ENCODE measurements at regions not wholly inside any gene's neighbourhood (a gene's known extent, or its start where the extent isn't known, plus 50 kb on each side); places are given as distances from the start of the nearest gene placed in this dataset.

DNA sequence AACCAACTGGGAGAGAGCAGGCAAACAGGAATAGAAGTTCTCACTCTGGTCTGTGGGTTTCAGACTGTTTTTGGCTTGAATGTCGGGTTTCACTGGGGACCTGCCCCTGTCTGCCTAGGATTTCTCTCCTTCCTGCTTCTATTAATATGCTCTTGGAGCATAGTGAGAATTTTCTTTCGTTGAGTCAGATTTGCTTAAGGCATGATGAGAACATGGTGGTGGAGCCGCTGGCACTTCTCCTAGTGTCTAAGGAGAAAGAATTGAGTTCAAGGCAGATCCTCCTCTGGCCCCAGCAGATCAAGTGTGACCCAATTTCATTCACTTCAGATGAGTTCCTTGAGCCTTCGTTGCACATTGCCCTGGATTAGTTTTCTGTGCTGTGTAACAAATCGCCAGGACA lies 103.9 kb upstream of the HS6ST1 start:
- peak in 1 of 2 donors; percentile 79 for DNase-seq (ENCODE audit: low spot score in 2 of 2)
- Histone ChIP-seq H3K36me3 (no peaks in the 10 kb centered on the region), H3K4me1 (peaks cover 5 to 35% of the 10 kb centered on the region in 2 donors), H3K27ac (peak overlapping the region; percentile 88 to 89), H3K4me3 (peak overlapping the region in 1 of 2 donors; percentile 8), H3K27me3 (no peaks in the 10 kb centered on the region), H3K9me3 (no peaks in the 10 kb centered on the region)
- intact Hi-C loops (cut with DNase I), result loop anchor here (2.0 to 5.0 kb wide), 2 partner anchors 44 to 60 kb away; no protein-coding TSS in a partner anchor
- TF ChIP-seq, protein P1, sequence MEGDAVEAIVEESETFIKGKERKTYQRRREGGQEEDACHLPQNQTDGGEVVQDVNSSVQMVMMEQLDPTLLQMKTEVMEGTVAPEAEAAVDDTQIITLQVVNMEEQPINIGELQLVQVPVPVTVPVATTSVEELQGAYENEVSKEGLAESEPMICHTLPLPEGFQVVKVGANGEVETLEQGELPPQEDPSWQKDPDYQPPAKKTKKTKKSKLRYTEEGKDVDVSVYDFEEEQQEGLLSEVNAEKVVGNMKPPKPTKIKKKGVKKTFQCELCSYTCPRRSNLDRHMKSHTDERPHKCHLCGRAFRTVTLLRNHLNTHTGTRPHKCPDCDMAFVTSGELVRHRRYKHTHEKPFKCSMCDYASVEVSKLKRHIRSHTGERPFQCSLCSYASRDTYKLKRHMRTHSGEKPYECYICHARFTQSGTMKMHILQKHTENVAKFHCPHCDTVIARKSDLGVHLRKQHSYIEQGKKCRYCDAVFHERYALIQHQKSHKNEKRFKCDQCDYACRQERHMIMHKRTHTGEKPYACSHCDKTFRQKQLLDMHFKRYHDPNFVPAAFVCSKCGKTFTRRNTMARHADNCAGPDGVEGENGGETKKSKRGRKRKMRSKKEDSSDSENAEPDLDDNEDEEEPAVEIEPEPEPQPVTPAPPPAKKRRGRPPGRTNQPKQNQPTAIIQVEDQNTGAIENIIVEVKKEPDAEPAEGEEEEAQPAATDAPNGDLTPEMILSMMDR (IDR thresholded peaks at IDR 0.05), result no peak

DNA sequence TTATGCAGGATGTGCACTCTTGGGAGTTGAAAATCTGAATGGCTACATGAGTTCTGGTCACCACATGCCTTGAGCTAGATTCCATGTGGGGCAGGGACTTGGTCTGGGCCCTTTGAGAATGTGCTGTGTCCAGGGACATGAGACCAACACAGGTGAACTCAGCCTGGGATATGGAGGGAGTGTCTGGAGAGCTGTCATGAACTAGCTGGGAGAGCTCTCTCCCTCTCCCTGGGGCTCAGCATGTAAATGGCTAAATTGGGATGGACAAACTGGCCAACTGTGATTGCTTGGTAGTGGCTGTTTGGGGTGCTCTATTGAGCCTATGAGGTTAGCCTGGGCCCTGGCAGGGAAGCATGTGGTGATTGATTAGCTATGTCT lies 105.1 kb upstream of the HS6ST1 start:
- peak in 1 of 2 donors; percentile 40 for DNase-seq (ENCODE audit: low spot score in 2 of 2)
- Histone ChIP-seq H3K36me3 (no peaks in the 10 kb centered on the region), H3K4me1 (peaks cover 5 to 35% of the 10 kb centered on the region in 2 donors), H3K9me3 (no peaks in the 10 kb centered on the region), H3K27ac (peak overlapping the region; percentile 39 to 89), H3K4me3 (no peak overlapping the region), H3K27me3 (no peaks in the 10 kb centered on the region)
- intact Hi-C loops (cut with DNase I), result loop anchor here (2.0 to 5.0 kb wide), 3 partner anchors 43 to 101 kb away; no protein-coding TSS in a partner anchor
- TF ChIP-seq, protein P1 (IDR thresholded peaks at IDR 0.05), result no peak

DNA sequence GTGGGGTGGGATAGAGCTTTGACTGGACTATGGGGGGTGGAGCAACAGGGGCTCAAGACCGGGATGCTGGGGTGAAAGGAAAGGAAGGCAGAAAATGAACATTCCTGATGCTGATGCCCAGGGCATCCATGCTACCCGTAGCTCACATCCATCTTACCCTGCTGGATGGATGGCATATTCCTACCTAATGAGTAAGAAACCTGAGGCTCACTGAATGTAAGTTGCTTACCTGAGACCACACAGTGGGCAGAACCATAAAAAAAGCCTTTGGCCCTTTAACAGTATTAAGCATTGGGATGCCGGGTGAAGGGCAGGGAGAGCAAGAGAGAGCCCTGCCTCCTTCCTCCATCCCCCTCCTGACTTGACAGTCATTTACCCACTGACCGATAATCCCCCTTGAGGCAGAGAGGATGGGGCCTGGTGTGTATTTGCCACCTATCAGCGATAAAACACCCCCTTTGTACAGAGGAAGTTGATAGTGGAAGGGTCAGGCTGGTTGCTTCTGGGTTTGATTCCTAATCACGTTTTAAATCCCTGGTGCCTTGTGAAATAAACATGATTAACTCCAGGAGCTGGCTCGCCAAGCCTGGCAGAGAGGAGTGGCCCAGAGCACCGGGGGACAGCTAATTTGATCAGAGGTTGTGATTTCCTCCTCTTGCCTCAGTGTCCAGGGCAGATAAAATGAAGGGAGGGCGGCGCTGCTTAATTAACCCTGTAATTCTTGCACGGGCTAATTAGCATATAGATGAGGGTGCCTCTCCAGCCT lies 105.9 kb upstream of the HS6ST1 start:
- peak in 1 of 2 donors; percentile 66 for DNase-seq (ENCODE audit: low spot score in 2 of 2)
- Histone ChIP-seq H3K27me3 (no peaks in the 10 kb centered on the region), H3K36me3 (no peaks in the 10 kb centered on the region), H3K4me1 (peaks cover 5 to 35% of the 10 kb centered on the region in 2 donors), H3K27ac (peak overlapping the region; percentile 39 to 89), H3K4me3 (no peak overlapping the region), H3K9me3 (peaks cover 0 to 7% of the 10 kb centered on the region in 2 donors)
- TF ChIP-seq, protein P1 (IDR thresholded peaks at IDR 0.05), result no peak
- intact Hi-C loops (cut with DNase I), result loop anchor here (2.0 to 5.0 kb wide), 2 partner anchors 62 to 102 kb away; no protein-coding TSS in a partner anchor

DNA sequence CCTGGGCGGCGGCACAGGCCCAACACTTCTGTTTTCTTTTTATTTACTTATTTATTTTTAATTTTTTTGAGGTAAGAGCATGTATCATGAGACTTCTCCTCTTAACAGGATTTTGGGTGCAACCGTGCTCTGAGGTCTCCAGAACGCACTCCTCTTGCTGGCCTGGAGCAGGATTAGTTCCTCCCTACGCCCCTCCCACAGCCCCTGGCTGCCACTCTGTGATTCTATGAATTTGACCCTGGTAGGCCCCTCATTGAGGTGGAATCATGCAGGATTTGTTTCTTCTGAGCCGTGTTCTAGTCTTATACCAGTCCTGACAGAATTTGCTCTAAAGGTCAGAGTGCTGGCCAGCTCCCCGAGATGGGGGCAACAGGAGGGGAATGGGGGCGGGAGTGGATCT lies 106.5 kb upstream of the HS6ST1 start:
- Histone ChIP-seq H3K9me3 (peaks cover 0 to 7% of the 10 kb centered on the region in 2 donors), H3K4me3 (no peak overlapping the region), H3K36me3 (no peaks in the 10 kb centered on the region), H3K27ac (peak overlapping the region in 1 of 2 donors; percentile 39), H3K4me1 (peaks cover 5 to 35% of the 10 kb centered on the region in 2 donors), H3K27me3 (no peaks in the 10 kb centered on the region)
- intact Hi-C loops (cut with DNase I), result loop anchor here (2.0 kb wide), 1 partner anchor 102 kb away; no protein-coding TSS in a partner anchor
- DNase-seq (ENCODE audit: low spot score in 2 of 2), result no peak
- TF ChIP-seq, protein P1 (IDR thresholded peaks at IDR 0.05), result no peak

DNA sequence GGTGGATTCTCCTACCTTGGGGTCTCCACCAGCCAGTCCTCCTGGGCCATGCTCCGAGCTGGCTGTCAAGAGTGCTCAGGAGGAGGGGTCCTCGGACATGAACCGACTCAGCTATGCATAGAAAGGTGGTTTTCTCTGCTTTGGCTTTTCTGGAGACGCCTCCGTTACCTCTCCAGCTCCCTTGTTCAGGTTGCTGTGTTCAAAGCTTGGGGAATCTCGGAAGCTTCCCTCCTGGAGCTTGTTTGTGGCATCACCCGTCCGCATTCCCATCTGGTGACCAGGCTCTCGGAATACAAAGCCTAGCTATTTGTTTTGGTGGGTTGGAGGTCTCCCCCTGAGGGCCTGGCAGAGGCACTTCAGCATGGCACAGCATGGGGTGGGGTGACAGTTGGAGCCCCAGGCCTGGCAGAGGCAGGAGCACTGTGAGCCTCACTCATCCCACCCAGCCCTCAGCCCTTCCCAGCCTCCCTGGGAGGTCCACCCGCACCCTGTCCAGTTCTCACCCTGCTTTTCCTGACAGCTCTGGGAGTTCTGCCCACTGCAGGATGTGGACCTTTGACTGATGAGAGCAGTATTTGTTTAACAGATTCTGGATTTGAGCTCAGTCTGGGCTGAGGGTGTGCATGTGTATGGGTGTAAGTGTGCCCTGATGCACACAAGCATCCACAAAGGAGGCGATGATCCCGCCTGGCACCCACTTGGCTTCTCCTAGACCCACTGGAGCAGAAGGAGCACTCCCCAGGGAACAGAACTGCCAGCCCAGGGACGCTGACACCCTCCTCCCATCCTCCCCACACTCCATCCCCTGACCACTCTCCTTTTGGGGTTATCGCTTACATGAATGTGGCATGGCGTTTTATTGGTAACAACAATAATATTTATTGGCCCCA lies 107.3 kb upstream of the HS6ST1 start:
- peak in 1 of 2 donors; percentile 42 for DNase-seq (ENCODE audit: low spot score in 2 of 2)
- H3K4me1 ChIP-seq, result peaks cover 5 to 35% of the 10 kb centered on the region in 2 donors
- no peaks in the 10 kb centered on the region for H3K27me3 ChIP-seq
- intact Hi-C loops (cut with DNase I), result loop anchor here (2.0 kb wide), 1 partner anchor 103 kb away; no protein-coding TSS in a partner anchor
- H3K27ac ChIP-seq, result no peak overlapping the region
- TF ChIP-seq, protein P1 (IDR thresholded peaks at IDR 0.05), result no peak
- H3K9me3 ChIP-seq, result peaks cover 0 to 7% of the 10 kb centered on the region in 2 donors
- H3K4me3 ChIP-seq, result no peak overlapping the region
- H3K36me3 ChIP-seq, result no peaks in the 10 kb centered on the region
